Left lung (tissue), 4 donors: ENCODE measurements at regions not wholly inside any gene's neighbourhood (a gene's known extent, or its start where the extent isn't known, plus 50 kb on each side); places are given as distances from the start of the nearest gene placed in this dataset.

ENCODE experiments used
- ATAC-seq: fragments of 200-7000 bp; cut with Tn5 transposase; one replicate; pipeline ENCODE4 v1.9.1; 2020; ENCODE audit warnings: moderate library complexity
- DNase-seq, 4 donors: peaks; one replicate each; pipeline ENCODE4 v3.0.0-alpha.2; 2013 to 2020
- H3K27ac ChIP-seq, 2 donors: fragments of 200-600 bp; sonication (generic) in 1 of 2; one replicate each; pipeline versions ENCODE4 v1.5.0 to v1.8.0; 2020 to 2021
- H3K27me3 ChIP-seq, 2 donors: fragments of 200-600 bp; sonication (generic) in 1 of 2; one replicate each; pipeline versions ENCODE4 v1.5.0 to v1.8.0; 2020 to 2021
- H3K36me3 ChIP-seq, 2 donors: fragments of 200-600 bp; sonication (generic) in 1 of 2; one replicate each; pipeline versions ENCODE4 v1.5.0 to v1.8.0; 2020 to 2021
- H3K4me1 ChIP-seq, 2 donors: fragments of 200-600 bp; one replicate each; pipeline ENCODE4 v1.8.0; 2021
- H3K4me3 ChIP-seq, 2 donors: fragments of 200-600 bp; sonication (generic) in 1 of 2; one replicate each; pipeline versions ENCODE4 v1.5.0 to v1.8.0; 2020 to 2021; ENCODE audit warnings: mild to moderate bottlenecking in 1 of 2
- H3K9me3 ChIP-seq, 2 donors: fragments of 200-600 bp; sonication (generic) in 1 of 2; one replicate each; pipeline versions ENCODE4 v1.5.0 to v1.8.0; 2020 to 2021
- CTCF ChIP-seq, 2 donors: fragments of 200-600 bp; sonication (generic) in 1 of 2; IDR thresholded peaks; one replicate each; pipeline versions ENCODE4 v1.5.0 to v1.8.0; 2021; ENCODE audit warnings: antibody characterized with exemption in 2 of 2
- intact Hi-C, 2 donors: fragments of 100-400 bp; cut with DNase I; formaldehyde crosslinking; loops; one replicate each; pipeline versions ENCODE4 v1.11.2 to v1.14.2; 2022
- donor health status: DM: no; HTN: yes; CAD: no.
- donor health status: DM: no; HTN: no; CAD: no.

GRCh38 chr2:226680719-226681118 lies 118.9 kb downstream of the IRS1 start:
- H3K27me3 ChIP-seq, result no peaks in the 10 kb centered on the region
- DNase-seq, result no peak
- no peaks in the 10 kb centered on the region for H3K9me3 ChIP-seq
- H3K4me1 ChIP-seq, result no peaks in the 10 kb centered on the region
- H3K4me3 ChIP-seq, result no peak overlapping the region
- H3K36me3 ChIP-seq, result no peaks in the 10 kb centered on the region
- H3K27ac ChIP-seq, result no peak overlapping the region
- intact Hi-C loops, result no loop called here
- no peak for TF ChIP-seq CTCF (IDR thresholded peaks at IDR 0.05)
- ATAC-seq, result no peak

- Histone ChIP-seq H3K4me3 (no peak overlapping the region), H3K4me1 (no peaks in the 10 kb centered on the region), H3K27me3 (no peaks in the 10 kb centered on the region), H3K27ac (no peak overlapping the region), H3K9me3 (no peaks in the 10 kb centered on the region), H3K36me3 (no peaks in the 10 kb centered on the region)
- TF ChIP-seq CTCF (IDR thresholded peaks at IDR 0.05), result no peak
- no peak for DNase-seq
- ATAC-seq, result no peak
- intact Hi-C loops, result no loop called here
Observed at GRCh38 chr2:226679389-226680065, 120.1 kb downstream of the IRS1 start.

- intact Hi-C loops, result no loop called here
Observed at GRCh38 chr2:226678422-226678821, 121.2 kb downstream of the IRS1 start.

GRCh38 chr2:226677080-226677479 lies 122.5 kb downstream of the IRS1 start:
- no peak for ATAC-seq
- DNase-seq, result no peak
- Histone ChIP-seq H3K27me3 (no peaks in the 10 kb centered on the region), H3K27ac (no peak overlapping the region), H3K9me3 (no peaks in the 10 kb centered on the region), H3K4me3 (no peak overlapping the region), H3K4me1 (peaks cover 0 to 5% of the 10 kb centered on the region in 2 donors), H3K36me3 (no peaks in the 10 kb centered on the region)
- TF ChIP-seq CTCF (IDR thresholded peaks at IDR 0.05), result no peak
- intact Hi-C loops, result no loop called here

More at GRCh38 chr2:226678422-226678821, 121.2 kb downstream of the IRS1 start:
- H3K27me3 ChIP-seq, result no peaks in the 10 kb centered on the region
- H3K4me1 ChIP-seq, result peaks cover 0 to 3% of the 10 kb centered on the region in 2 donors
- no peaks in the 10 kb centered on the region for H3K36me3 ChIP-seq
- no peak for DNase-seq
- no peak overlapping the region for H3K4me3 ChIP-seq
- no peaks in the 10 kb centered on the region for H3K9me3 ChIP-seq
- ATAC-seq, result no peak
- no peak overlapping the region for H3K27ac ChIP-seq
- TF ChIP-seq CTCF (IDR thresholded peaks at IDR 0.05), result no peak

- peaks cover 0 to 5% of the 10 kb centered on the region in 2 donors for H3K4me1 ChIP-seq
- intact Hi-C loops, result no loop called here
- no peak for TF ChIP-seq CTCF (IDR thresholded peaks at IDR 0.05)
Observed at GRCh38 chr2:226676618-226677017, 123.0 kb downstream of the IRS1 start.

More at GRCh38 chr2:226676618-226677017, 123.0 kb downstream of the IRS1 start:
- Histone ChIP-seq H3K4me3 (no peak overlapping the region), H3K27me3 (no peaks in the 10 kb centered on the region), H3K9me3 (no peaks in the 10 kb centered on the region), H3K27ac (no peak overlapping the region), H3K36me3 (no peaks in the 10 kb centered on the region)
- ATAC-seq (no peak), DNase-seq (no peak)
